Spinal cord (tissue), 9 donors: ENCODE measurements at regions not wholly inside any gene's neighbourhood (a gene's known extent, or its start where the extent isn't known, plus 50 kb on each side); places are given as distances from the start of the nearest gene placed in this dataset.
"Not testable (repeated sequence)": the region's sequence is repeated elsewhere in the genome, so short reads cannot be mapped to it uniquely, and the experiment has no call there.

ENCODE experiments used
- DNase-seq, 6 donors: peaks; one replicate each; pipeline versions ENCODE4 v3.0.0 to v3.0.0-alpha.2; 2013 to 2015; ENCODE audit warnings: low spot score in 6 of 6, low read depth in 4 of 6
- H3K27ac ChIP-seq: one replicate; pipeline ENCODE4 v1.5.1; 2013; ENCODE audit warnings: low read depth, low read length, control low read depth
- H3K27me3 ChIP-seq: one replicate; pipeline ENCODE4 v1.6.1; 2013; ENCODE audit warnings: low read length; ENCODE audit not compliant: control insufficient read depth, insufficient read depth
- H3K36me3 ChIP-seq: one replicate; pipeline ENCODE4 v1.6.1; 2013; ENCODE audit warnings: low read length; ENCODE audit not compliant: control insufficient read depth, insufficient read depth
- H3K4me1 ChIP-seq: one replicate; pipeline ENCODE4 v1.6.1; 2013; ENCODE audit warnings: low read length; ENCODE audit not compliant: control insufficient read depth, insufficient read depth
- H3K4me3 ChIP-seq: one replicate; pipeline ENCODE4 v1.5.1; 2013; ENCODE audit warnings: low read depth, low read length, control low read depth
- H3K9me3 ChIP-seq: one replicate; pipeline ENCODE4 v1.6.1; 2013; ENCODE audit warnings: low read length; ENCODE audit not compliant: control insufficient read depth, insufficient read depth
- WGBS: methylation state at CpG from one replicate; pipeline ENCODE4 v1.1.5; 2013; ENCODE audit warnings: missing lambda C conversion rate; ENCODE audit not compliant: insufficient coverage; 5-methylcytosine and 5-hydroxymethylcytosine counted together
- donor health status: healthy.

- not testable (repeated sequence) for DNase-seq, H3K9me3 ChIP-seq, H3K27me3 ChIP-seq, H3K4me1 ChIP-seq, H3K36me3 ChIP-seq, H3K27ac ChIP-seq, H3K4me3 ChIP-seq
- WGBS = no CpG with 5 or more reads among the region's 2 CpGs
Observed at GRCh38 chr9:67369664-67370063, 377.3 kb upstream of the SPATA31A3 start.

DNA sequence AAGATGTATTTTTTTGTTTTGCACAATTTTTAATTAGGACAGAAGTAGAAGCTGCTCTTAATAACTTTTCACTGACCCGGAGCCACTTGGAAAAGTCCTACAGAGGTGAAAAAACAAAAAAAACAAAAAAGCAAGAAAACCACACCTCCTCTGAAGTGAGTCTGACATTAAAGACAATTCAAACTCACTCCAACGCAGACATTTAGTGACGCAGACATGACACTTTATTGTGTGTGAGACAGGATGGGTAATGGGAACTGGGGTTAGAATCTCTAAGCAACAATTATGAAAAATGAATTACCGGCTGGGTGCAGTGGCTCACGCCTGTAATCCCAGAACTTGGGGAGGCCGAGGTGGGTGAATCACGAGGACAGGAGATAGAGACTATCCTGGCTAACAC, 370.0 kb upstream of the SPATA31A3 start:
- H3K4me3 ChIP-seq, H3K9me3 ChIP-seq, DNase-seq, H3K4me1 ChIP-seq, H3K36me3 ChIP-seq, H3K27ac ChIP-seq, H3K27me3 ChIP-seq: not testable (repeated sequence)
- whole genome bisulfite sequencing = no CpG with 5 or more reads among the region's 7 CpGs

DNA sequence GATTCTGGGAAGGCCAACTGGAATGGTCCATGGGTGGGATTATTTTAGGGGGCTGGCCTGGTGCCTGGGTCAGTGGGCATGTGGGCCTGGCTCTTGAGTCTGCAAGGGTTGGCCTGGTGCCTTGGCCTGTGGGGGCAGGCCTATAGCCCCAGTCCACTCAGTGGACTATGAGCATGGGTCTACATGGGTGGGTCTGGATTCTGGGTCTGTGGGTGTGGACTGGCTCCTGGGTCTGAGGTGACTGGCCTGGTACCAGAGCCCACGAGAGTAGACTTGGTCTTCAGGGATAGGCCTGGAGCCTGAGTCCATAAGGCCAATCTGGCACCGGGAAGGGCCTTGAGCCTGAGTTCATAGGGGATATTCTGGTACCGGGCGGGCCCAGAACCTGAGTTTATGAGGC, 361.6 kb upstream of the SPATA31A3 start:
- DNase-seq, H3K27me3 ChIP-seq, H3K36me3 ChIP-seq, H3K4me3 ChIP-seq, H3K4me1 ChIP-seq, H3K27ac ChIP-seq, H3K9me3 ChIP-seq: not testable (repeated sequence)
- WGBS = no CpG with 5 or more reads among the region's 4 CpGs

- not testable (repeated sequence) for DNase-seq, H3K4me3 ChIP-seq, H3K36me3 ChIP-seq, H3K27ac ChIP-seq, H3K4me1 ChIP-seq, H3K9me3 ChIP-seq, H3K27me3 ChIP-seq
- no CpG with 5 or more reads among the region's 2 CpGs for WGBS
Observed at GRCh38 chr9:67349424-67349759, 357.0 kb upstream of the SPATA31A3 start.

DNA sequence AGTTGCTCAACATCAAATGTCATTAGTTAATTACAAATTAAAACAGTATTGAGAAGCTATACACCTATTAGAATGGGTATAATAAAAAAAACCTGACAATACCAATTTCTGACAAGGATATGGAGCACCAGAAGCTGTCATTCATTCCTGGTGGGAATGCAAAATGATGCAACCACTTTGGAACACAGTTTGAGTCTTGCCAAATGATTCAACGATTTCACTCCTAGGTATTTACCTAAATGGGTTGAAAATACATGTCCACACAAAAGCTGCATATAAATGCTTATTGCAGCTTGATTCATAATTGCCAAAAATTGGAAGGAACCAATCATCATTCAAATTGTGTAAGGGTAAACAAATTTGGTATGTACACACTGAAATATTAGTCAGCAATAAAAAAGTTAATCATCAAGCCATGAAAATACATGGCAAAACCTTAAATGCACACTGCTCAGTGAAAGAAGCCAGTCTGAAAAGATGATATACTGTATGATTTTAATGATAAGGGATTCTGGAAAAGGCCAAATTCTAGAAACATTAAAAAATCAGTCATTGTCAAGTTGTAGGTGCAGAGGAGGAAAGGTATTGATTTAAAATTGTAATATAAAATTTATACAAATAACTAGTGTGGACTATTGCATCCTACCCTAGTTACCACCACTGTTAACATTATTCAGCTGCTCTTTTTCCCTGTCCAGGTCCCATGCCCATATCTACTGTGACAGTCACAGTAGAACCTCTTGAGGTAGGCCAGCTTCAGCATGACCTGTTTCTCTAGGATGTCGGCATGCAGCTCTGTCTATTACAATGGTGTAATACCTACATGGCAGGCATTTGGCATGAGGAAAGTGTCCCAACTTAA, 356.4 kb upstream of the SPATA31A3 start:
- not testable (repeated sequence) for H3K27me3 ChIP-seq, H3K36me3 ChIP-seq
- no CpG with 5 or more reads among the region's 2 CpGs for WGBS

DNA sequence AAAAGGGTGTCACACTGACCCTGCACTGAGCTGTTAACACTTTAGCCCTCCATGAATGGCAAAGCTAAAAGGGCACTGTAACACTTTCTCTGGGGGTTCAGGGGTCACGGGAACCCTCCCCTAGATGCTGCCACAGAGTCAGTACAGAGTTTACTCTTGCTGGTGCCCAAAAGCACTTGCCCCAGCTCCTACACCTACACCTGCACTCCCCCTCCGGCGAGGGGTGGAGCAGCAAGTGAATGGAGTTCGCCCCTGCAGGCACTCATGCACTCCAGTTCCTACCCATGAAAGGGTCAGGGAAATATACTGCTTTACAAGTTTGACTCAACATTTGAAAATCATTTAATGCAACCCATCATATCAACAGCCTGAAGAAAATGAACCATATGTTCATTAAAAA, 355.7 kb upstream of the SPATA31A3 start:
- not testable (repeated sequence) for H3K4me1 ChIP-seq, H3K4me3 ChIP-seq, H3K27ac ChIP-seq, H3K36me3 ChIP-seq, H3K27me3 ChIP-seq, H3K9me3 ChIP-seq, DNase-seq
- no CpG with 5 or more reads among the region's 4 CpGs for WGBS

More for the DNA sequence above, 356.4 kb upstream of the SPATA31A3 start:
- H3K4me3 ChIP-seq, H3K9me3 ChIP-seq, H3K27ac ChIP-seq, DNase-seq, H3K4me1 ChIP-seq: not testable (repeated sequence)

- WGBS = no CpG with 5 or more reads among the region's 7 CpGs
- not testable (repeated sequence) for H3K4me1 ChIP-seq, H3K27me3 ChIP-seq, H3K36me3 ChIP-seq, H3K27ac ChIP-seq, DNase-seq, H3K4me3 ChIP-seq, H3K9me3 ChIP-seq
Observed at GRCh38 chr9:67339216-67339615, 346.9 kb upstream of the SPATA31A3 start.

- not testable (repeated sequence) for DNase-seq, H3K36me3 ChIP-seq, H3K4me1 ChIP-seq, H3K9me3 ChIP-seq, H3K4me3 ChIP-seq, H3K27ac ChIP-seq, H3K27me3 ChIP-seq
- WGBS = no CpG with 5 or more reads among the region's 12 CpGs
Observed at GRCh38 chr9:67338201-67338600, 345.9 kb upstream of the SPATA31A3 start.

DNA sequence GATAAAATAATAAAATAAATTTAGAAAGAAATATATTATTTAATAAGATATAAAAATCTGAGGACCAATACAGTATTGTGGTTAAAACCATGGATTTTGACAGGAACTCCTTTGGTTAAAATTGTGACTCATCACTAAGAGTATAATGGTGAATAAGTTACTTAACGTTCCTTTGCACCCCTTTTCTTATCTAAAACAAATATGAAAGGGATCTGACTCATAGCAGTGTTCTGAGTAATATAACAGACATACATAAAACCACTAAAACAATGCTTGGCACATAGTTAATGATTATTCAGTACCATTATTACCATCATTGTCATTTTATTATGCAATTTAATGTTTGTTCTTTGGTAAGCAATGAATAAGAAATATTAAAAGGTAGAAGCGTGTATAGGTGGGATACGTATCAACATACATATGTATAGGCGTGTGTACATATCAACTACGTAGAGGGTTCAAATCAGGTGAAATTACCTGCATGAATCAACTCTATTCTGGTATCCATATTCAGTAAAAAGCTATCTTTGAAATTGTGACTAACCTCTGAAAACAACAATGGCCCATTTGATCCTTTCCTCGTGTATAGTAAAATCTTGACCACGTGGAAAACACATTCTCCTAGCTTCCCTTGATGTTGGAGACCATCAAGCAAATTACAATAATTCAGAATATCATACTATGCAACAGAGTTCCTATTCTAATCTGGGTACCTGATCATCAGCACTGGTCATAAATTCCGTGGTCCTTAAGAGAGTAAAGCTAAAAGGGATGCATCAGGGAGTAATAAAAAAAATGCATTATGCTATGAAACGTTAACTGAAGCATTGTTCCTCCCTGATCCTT, 342.6 kb upstream of the SPATA31A3 start:
- not testable (repeated sequence) for H3K4me1 ChIP-seq, H3K4me3 ChIP-seq, H3K9me3 ChIP-seq, H3K27me3 ChIP-seq, H3K36me3 ChIP-seq, H3K27ac ChIP-seq, DNase-seq
- WGBS = no CpG with 5 or more reads among the region's 9 CpGs

GRCh38 chr9:67331634-67332033, 339.3 kb upstream of the SPATA31A3 start:
- not testable (repeated sequence) for H3K9me3 ChIP-seq, H3K27me3 ChIP-seq, H3K4me3 ChIP-seq, H3K4me1 ChIP-seq, H3K27ac ChIP-seq, DNase-seq, H3K36me3 ChIP-seq
- WGBS = no CpG with 5 or more reads among the region's 2 CpGs
